ENCODE measurements at regions not wholly inside any gene's neighbourhood (a gene's known extent, or its start where the extent isn't known, plus 50 kb on each side); places are given as distances from the start of the nearest gene placed in this dataset.

DNA sequence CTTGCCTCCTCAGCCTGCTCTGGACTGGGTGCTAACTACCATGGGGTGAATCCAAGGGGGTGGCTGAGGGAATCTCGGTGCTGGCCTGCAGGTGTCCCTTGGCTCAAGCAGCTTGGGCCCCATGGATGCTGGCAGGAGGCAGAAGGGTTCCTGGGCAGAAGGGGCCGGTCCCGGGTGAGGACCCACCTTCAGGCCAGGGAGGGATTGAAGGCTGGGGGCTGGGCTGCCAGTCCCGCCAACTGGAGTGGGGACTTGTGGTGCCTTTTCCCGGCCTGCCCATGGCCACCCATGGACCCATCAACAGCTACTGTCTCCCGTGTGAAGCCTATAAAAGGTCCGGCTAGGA is 550.1 kb downstream of the SLC6A15 start:
- Histone ChIP-seq H3K36me3 (no peaks in the 10 kb centered on the region), H3K27ac (no peak overlapping the region), H3K4me3 (no peak overlapping the region), H3K4me1 (no peaks in the 10 kb centered on the region), H3K27me3 (no peaks in the 10 kb centered on the region), H3K9me3 (peaks cover 0 to 2% of the 10 kb centered on the region in 2 donors)
- TF ChIP-seq CTCF (IDR thresholded peaks at IDR 0.05): no peak
- ATAC-seq: no peak
- no peak for DNase-seq
- intact Hi-C loops (cut with DNase I): no loop called here

DNA sequence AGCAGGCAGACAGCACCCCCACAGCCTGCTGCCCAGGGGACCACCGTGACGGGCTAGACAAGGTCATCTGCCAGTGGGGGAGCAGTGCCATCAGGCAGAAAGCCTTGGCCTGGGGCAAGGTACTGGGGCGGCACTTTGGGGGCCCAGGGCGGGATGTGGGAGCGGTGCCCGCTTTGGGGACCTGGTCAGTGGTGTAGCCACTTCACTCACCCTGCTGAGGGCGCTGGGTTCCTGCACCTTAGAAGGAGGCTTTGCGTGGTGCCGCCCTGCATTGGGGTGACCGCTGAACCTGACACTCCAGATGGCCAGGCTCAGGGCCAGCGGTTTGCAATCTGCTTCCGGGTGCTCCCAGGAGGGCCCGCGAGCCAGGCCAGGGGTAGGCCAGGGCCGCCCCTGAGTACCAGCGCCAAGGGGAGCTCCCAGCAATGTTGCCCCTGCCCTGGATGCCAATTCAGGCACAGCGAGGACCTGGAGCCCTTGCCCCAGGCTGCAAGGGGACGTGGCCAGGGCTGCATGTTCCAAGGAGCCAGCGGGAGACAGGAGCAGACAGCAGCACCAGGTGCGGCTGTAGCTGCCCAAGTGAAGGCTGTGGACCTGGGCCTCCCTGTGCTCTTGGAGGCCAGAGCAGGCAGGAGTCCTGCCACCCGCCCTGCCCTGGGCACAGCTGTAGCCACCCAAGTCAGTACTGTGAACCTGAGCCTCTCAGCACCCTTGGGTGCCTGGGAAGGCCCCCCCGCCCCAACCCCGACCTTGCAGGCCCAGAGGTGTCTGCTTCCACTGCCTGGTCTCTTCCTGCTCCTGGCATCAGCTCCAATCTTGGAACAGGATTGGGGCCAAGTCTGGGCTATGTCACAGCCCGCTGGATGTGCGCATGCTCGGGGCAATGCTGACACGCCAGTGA is 550.7 kb downstream of the SLC6A15 start:
- intact Hi-C loops (cut with DNase I): no loop called here
- Histone ChIP-seq H3K36me3 (no peaks in the 10 kb centered on the region), H3K4me3 (no peak overlapping the region), H3K27me3 (no peaks in the 10 kb centered on the region), H3K9me3 (peaks cover 0 to 2% of the 10 kb centered on the region in 2 donors), H3K27ac (no peak overlapping the region), H3K4me1 (no peaks in the 10 kb centered on the region)
- ATAC-seq (no peak), DNase-seq (peak in 1 of 4 donors; percentile 64)
- TF ChIP-seq CTCF (IDR thresholded peaks at IDR 0.05): no peak

DNA sequence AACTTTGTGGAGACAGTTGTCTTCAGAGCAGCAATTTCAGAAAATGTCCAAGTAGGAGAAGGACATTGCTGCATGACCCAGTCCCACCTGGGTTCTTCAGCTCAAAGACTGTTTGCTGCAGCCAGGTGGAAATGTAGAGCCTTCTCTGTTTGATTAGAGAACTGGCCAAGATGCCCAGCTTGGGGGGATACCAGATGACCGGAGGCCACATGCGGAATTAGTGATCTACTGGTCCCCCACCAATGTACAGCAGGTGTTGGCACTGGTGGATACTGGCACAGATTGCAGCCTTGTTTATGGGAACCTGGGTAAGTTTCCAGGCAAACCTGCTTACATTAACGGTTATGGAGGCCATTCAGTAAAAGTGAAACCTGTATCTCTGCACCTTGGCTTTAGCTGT is 555.3 kb downstream of the SLC6A15 start:
- Histone ChIP-seq H3K27me3 (no peaks in the 10 kb centered on the region), H3K36me3 (no peaks in the 10 kb centered on the region), H3K27ac (no peak overlapping the region), H3K4me3 (no peak overlapping the region), H3K4me1 (no peaks in the 10 kb centered on the region), H3K9me3 (peaks cover 0 to 2% of the 10 kb centered on the region in 2 donors)
- TF ChIP-seq CTCF (IDR thresholded peaks at IDR 0.05): no peak
- DNase-seq (no peak), ATAC-seq (no peak)
- intact Hi-C loops (cut with DNase I): no loop called here

- Histone ChIP-seq H3K27ac (no peak overlapping the region), H3K4me3 (no peak overlapping the region), H3K36me3 (no peaks in the 10 kb centered on the region), H3K4me1 (no peaks in the 10 kb centered on the region), H3K9me3 (peaks cover 0 to 2% of the 10 kb centered on the region in 2 donors), H3K27me3 (no peaks in the 10 kb centered on the region)
- no peak for TF ChIP-seq CTCF (IDR thresholded peaks at IDR 0.05)
- intact Hi-C loops (cut with DNase I): no loop called here
- DNase-seq: no peak
- no peak for ATAC-seq
Measured at GRCh38 chr12:84356224-84356623, 556.4 kb downstream of the SLC6A15 start.

GRCh38 chr12:84355561-84355960 is 557.0 kb downstream of the SLC6A15 start:
- H3K36me3 ChIP-seq: no peaks in the 10 kb centered on the region
- H3K27me3 ChIP-seq: no peaks in the 10 kb centered on the region
- DNase-seq (no peak), ATAC-seq (no peak)
- H3K4me1 ChIP-seq: no peaks in the 10 kb centered on the region
- H3K4me3 ChIP-seq: no peak overlapping the region
- intact Hi-C loops (cut with DNase I): no loop called here
- no peak overlapping the region for H3K27ac ChIP-seq
- peaks cover 0 to 2% of the 10 kb centered on the region in 2 donors for H3K9me3 ChIP-seq
- no peak for TF ChIP-seq CTCF (IDR thresholded peaks at IDR 0.05)
